Neuronal stem cell (in vitro differentiated cells): ENCODE measurements at regions not wholly inside any gene's neighbourhood (a gene's known extent, or its start where the extent isn't known, plus 50 kb on each side); places are given as distances from the start of the nearest gene placed in this dataset.

Source experiments
- DNase-seq: peaks from one replicate; pipeline ENCODE4 v3.0.0-alpha.2; 2013; ENCODE audit warnings: low spot score
- H2AFZ ChIP-seq: one replicate; pipeline ENCODE4 v1.6.1; 2013; ENCODE audit warnings: mild to moderate bottlenecking, low read length, inconsistent platforms
- H2AK5ac ChIP-seq: 2 replicates; pipeline ENCODE4 v1.6.1; 2013; ENCODE audit warnings: low read depth, mild to moderate bottlenecking, inconsistent platforms, low read length, moderate library complexity, mixed read lengths
- H2BK120ac ChIP-seq: 2 replicates; pipeline ENCODE4 v1.6.1; 2013; ENCODE audit warnings: low read depth, mild to moderate bottlenecking, inconsistent platforms, low read length, moderate library complexity, mixed read lengths
- H2BK12ac ChIP-seq: one replicate; pipeline ENCODE4 v1.6.1; 2013; ENCODE audit warnings: low read length, inconsistent platforms
- H2BK15ac ChIP-seq: 2 replicates; pipeline ENCODE4 v1.6.1; 2013; ENCODE audit warnings: mild to moderate bottlenecking, low read length, inconsistent platforms, mixed read lengths
- H2BK5ac ChIP-seq: one replicate; pipeline ENCODE4 v1.6.1; 2013; ENCODE audit warnings: inconsistent platforms, mild to moderate bottlenecking, low read length, moderate library complexity
- H3K14ac ChIP-seq: one replicate; pipeline ENCODE4 v1.6.1; 2013; ENCODE audit warnings: low read length, inconsistent platforms
- H3K18ac ChIP-seq: 2 replicates; pipeline ENCODE4 v1.6.1; 2013; ENCODE audit warnings: low read length, inconsistent platforms
- H3K23ac ChIP-seq: 2 replicates; pipeline ENCODE4 v1.6.1; 2013; ENCODE audit warnings: low read depth, mild to moderate bottlenecking, mixed read lengths, low read length, inconsistent platforms; ENCODE audit not compliant: poor library complexity
- H3K27ac ChIP-seq: replicated peaks from 3 replicates; pipeline ENCODE4 v1.5.1; 2013; ENCODE audit warnings: low read length, inconsistent platforms
- H3K27me3 ChIP-seq, 3 experiments: 2 replicates each; pipeline ENCODE4 v1.6.1; 2013; ENCODE audit warnings: low read length in 3 of 3, mild to moderate bottlenecking in 2 of 3, inconsistent platforms in 1 of 3, low read depth in 1 of 3, mixed read lengths in 1 of 3, moderate library complexity in 1 of 3; ENCODE audit not compliant: control insufficient read depth in 3 of 3, insufficient read depth in 3 of 3
- H3K36me3 ChIP-seq, 2 donors: replicated peaks in 1 of 2; 2 replicates each; pipeline ENCODE4 v1.6.1; 2013; ENCODE audit warnings: low read length in 2 of 2; ENCODE audit not compliant: control insufficient read depth in 2 of 2, insufficient read depth in 2 of 2
- H3K4ac ChIP-seq: 2 replicates; pipeline ENCODE4 v1.6.1; 2013; ENCODE audit warnings: inconsistent platforms, mild to moderate bottlenecking, low read length, moderate library complexity
- H3K4me1 ChIP-seq, 2 donors: 1 replicate in 1 of 2; 2 replicates in 1 of 2; pipeline ENCODE4 v1.6.1; 2013; ENCODE audit warnings: low read length in 2 of 2, low read depth in 1 of 2; ENCODE audit not compliant: control insufficient read depth in 2 of 2, insufficient read depth in 1 of 2
- H3K4me2 ChIP-seq: one replicate; pipeline ENCODE4 v1.6.1; 2013; ENCODE audit warnings: mild to moderate bottlenecking, low read length, inconsistent platforms; ENCODE audit not compliant: insufficient read depth, poor library complexity, severe bottlenecking
- H3K4me3 ChIP-seq, 2 donors: 2 replicates each; pipeline ENCODE4 v1.5.1; 2013; ENCODE audit warnings: low read length in 2 of 2, mild to moderate bottlenecking in 2 of 2, inconsistent platforms in 1 of 2, moderate library complexity in 1 of 2
- H3K79me1 ChIP-seq: one replicate; pipeline ENCODE4 v1.6.1; 2013; ENCODE audit warnings: low read depth, mild to moderate bottlenecking, inconsistent platforms, low read length, moderate library complexity
- H3K9ac ChIP-seq: one replicate; pipeline ENCODE4 v1.6.1; 2013; ENCODE audit warnings: mild to moderate bottlenecking, low read depth, low read length, inconsistent platforms; ENCODE audit not compliant: poor library complexity
- H3K9me3 ChIP-seq, 2 donors: replicated peaks in 1 of 2; 2 replicates each; pipeline versions ENCODE3 to v1.6.1; 2013; ENCODE audit warnings: low read length in 2 of 2, mild to moderate bottlenecking in 2 of 2, inconsistent platforms in 1 of 2, low read depth in 1 of 2, mixed read lengths in 1 of 2, moderate library complexity in 1 of 2; ENCODE audit not compliant: control insufficient read depth in 2 of 2, insufficient read depth in 1 of 2
- H4K8ac ChIP-seq: one replicate; pipeline ENCODE4 v1.6.1; 2013; ENCODE audit warnings: low read depth, mild to moderate bottlenecking, inconsistent platforms, low read length, moderate library complexity
- H4K91ac ChIP-seq: one replicate; pipeline ENCODE4 v1.6.1; 2013; ENCODE audit warnings: low read length, low read depth, mild to moderate bottlenecking, inconsistent platforms; ENCODE audit not compliant: poor library complexity
- WGBS, 2 donors: extraction: QIAGEN DNeasy Blood & Tissue Kit; methylation state at CpG; one replicate each; pipeline ENCODE4 v1.1.7; 2013; ENCODE audit warnings: missing lambda C conversion rate in 2 of 2, mixed read lengths in 1 of 2; ENCODE audit not compliant: insufficient read length in 2 of 2, insufficient replicate concordance in 1 of 2; ENCODE audit errors: extremely low coverage in 2 of 2; 5-methylcytosine and 5-hydroxymethylcytosine counted together

- no peak overlapping the region for H2BK15ac ChIP-seq
- H4K91ac ChIP-seq: no peak overlapping the region
- no peak overlapping the region for H2BK120ac ChIP-seq
- no peak overlapping the region for H3K14ac ChIP-seq
- H3K27ac ChIP-seq: no peak overlapping the region
- H3K4me2 ChIP-seq: no peak overlapping the region
- no peak overlapping the region for H2AK5ac ChIP-seq
- no peak overlapping the region for H3K4me3 ChIP-seq
- no peak overlapping the region for H3K9ac ChIP-seq
- H3K23ac ChIP-seq: no peak overlapping the region
- H3K18ac ChIP-seq: peak overlapping the region; percentile 44
- H3K36me3 ChIP-seq: no peaks in the 10 kb centered on the region
- no peaks in the 10 kb centered on the region for H3K9me3 ChIP-seq
- no peaks in the 10 kb centered on the region for H3K27me3 ChIP-seq
- no CpG with 5 or more reads among the region's 5 CpGs for WGBS, 2 donors
- peaks cover 0 to 3% of the 10 kb centered on the region in 2 donors for H3K4me1 ChIP-seq
- H2AFZ ChIP-seq: no peak overlapping the region
- DNase-seq: no peak
- no peak overlapping the region for H2BK5ac ChIP-seq
- no peak overlapping the region for H4K8ac ChIP-seq
- no peak overlapping the region for H3K4ac ChIP-seq
- H3K79me1 ChIP-seq: no peaks in the 10 kb centered on the region
- no peak overlapping the region for H2BK12ac ChIP-seq
These were observed 424.6 kb upstream of the C16orf82 start for GRCh38 chr16:26642047-26642664.

- H3K4ac ChIP-seq: no peak overlapping the region
- H2AK5ac ChIP-seq: no peak overlapping the region
- H4K91ac ChIP-seq: no peak overlapping the region
- H3K4me1 ChIP-seq: peaks cover 0 to 3% of the 10 kb centered on the region in 2 donors
- H3K27me3 ChIP-seq: no peaks in the 10 kb centered on the region
- WGBS, 2 donors: no CpG with 5 or more reads among the region's 3 CpGs
- no peaks in the 10 kb centered on the region for H3K9me3 ChIP-seq
- H3K79me1 ChIP-seq: no peaks in the 10 kb centered on the region
- H4K8ac ChIP-seq: no peak overlapping the region
- no peak for DNase-seq
- no peak overlapping the region for H3K23ac ChIP-seq
- no peak overlapping the region for H3K18ac ChIP-seq
- H3K27ac ChIP-seq: no peak overlapping the region
- H2AFZ ChIP-seq: no peak overlapping the region
- H3K4me3 ChIP-seq: peak overlapping the region in 1 of 2 donors; percentile 41
- H2BK5ac ChIP-seq: no peak overlapping the region
- no peak overlapping the region for H2BK120ac ChIP-seq
- H3K14ac ChIP-seq: no peak overlapping the region
- H2BK15ac ChIP-seq: no peak overlapping the region
- H3K9ac ChIP-seq: no peak overlapping the region
- H3K36me3 ChIP-seq: no peaks in the 10 kb centered on the region
- H3K4me2 ChIP-seq: no peak overlapping the region
- no peak overlapping the region for H2BK12ac ChIP-seq
These were observed 423.2 kb upstream of the C16orf82 start for GRCh38 chr16:26643519-26643918.

- WGBS, 2 donors: no CpG with 5 or more reads among the region's 11 CpGs
- Histone ChIP-seq H2AFZ (no peak overlapping the region), H3K9me3 (no peaks in the 10 kb centered on the region)
These were observed 421.7 kb upstream of the C16orf82 start for GRCh38 chr16:26644912-26645543.

GRCh38 chr16:26645614-26646013 is 421.1 kb upstream of the C16orf82 start:
- Histone ChIP-seq H3K23ac (no peak overlapping the region), H4K91ac (no peak overlapping the region), H3K27me3 (no peaks in the 10 kb centered on the region), H3K79me1 (no peaks in the 10 kb centered on the region), H3K4ac (no peak overlapping the region), H3K18ac (no peak overlapping the region), H3K4me2 (no peak overlapping the region), H2BK12ac (no peak overlapping the region), H2AK5ac (no peak overlapping the region), H2BK15ac (no peak overlapping the region), H3K9me3 (no peaks in the 10 kb centered on the region), H2BK5ac (no peak overlapping the region), H2AFZ (no peak overlapping the region), H2BK120ac (no peak overlapping the region), H3K4me1 (peaks cover 0 to 3% of the 10 kb centered on the region in 2 donors), H3K4me3 (no peak overlapping the region), H3K27ac (no peak overlapping the region), H3K14ac (no peak overlapping the region), H3K9ac (no peak overlapping the region), H4K8ac (no peak overlapping the region), H3K36me3 (no peaks in the 10 kb centered on the region)
- no CpG with 5 or more reads among the region's 9 CpGs for WGBS, 2 donors
- DNase-seq: peak; percentile 35

More at GRCh38 chr16:26644912-26645543, 421.7 kb upstream of the C16orf82 start:
- no peak overlapping the region for H3K4me2 ChIP-seq
- H2BK120ac ChIP-seq: no peak overlapping the region
- no peaks in the 10 kb centered on the region for H3K36me3 ChIP-seq
- H2BK5ac ChIP-seq: no peak overlapping the region
- H3K18ac ChIP-seq: peak overlapping the region; percentile 54
- H3K4me1 ChIP-seq: peaks cover 0 to 3% of the 10 kb centered on the region in 2 donors
- no peak overlapping the region for H3K9ac ChIP-seq
- no peak overlapping the region for H2BK12ac ChIP-seq
- H3K27ac ChIP-seq: no peak overlapping the region
- H4K8ac ChIP-seq: no peak overlapping the region
- no peaks in the 10 kb centered on the region for H3K79me1 ChIP-seq
- H2AK5ac ChIP-seq: no peak overlapping the region
- no peak overlapping the region for H3K23ac ChIP-seq
- H3K14ac ChIP-seq: no peak overlapping the region
- H2BK15ac ChIP-seq: no peak overlapping the region
- no peak overlapping the region for H4K91ac ChIP-seq
- H3K4me3 ChIP-seq: no peak overlapping the region
- no peak overlapping the region for H3K4ac ChIP-seq
- no peaks in the 10 kb centered on the region for H3K27me3 ChIP-seq
- no peak for DNase-seq
